ENCODE measurements at regions not wholly inside any gene's neighbourhood (a gene's known extent, or its start where the extent isn't known, plus 50 kb on each side); places are given as distances from the start of the nearest gene placed in this dataset.
A peak's percentile ranks its signal among the peaks of the same experiment; 100 is the strongest.

DNA sequence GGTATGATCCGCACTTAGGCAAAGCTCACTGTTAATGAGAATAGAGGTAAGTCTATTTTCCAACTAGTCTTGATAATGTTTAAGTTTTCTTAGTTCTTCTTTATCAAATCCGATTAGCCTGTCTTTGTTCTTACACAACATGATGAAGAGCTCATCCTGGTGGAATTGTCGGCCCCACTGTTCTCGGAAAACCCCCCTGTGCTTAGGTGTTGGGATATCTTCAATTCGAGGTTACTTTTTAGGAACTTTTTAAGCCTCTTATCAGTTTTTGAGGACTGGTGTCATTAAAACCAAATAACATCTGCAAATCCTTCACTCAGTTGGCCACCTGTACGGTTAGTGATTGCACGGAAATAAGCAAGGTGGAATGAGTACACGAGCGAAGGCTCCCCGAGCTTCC is 60.7 kb upstream of the KIF26B start:
- no TSS peak for BruUV-seq (replicated peaks)
- no peak overlapping the region for H3K4me3 ChIP-seq (ENCODE audit: low read depth, low read length)
- Mint-ChIP-seq H3K27me3 (ENCODE audit: insufficient read depth, unreplicated experiment) (no peaks in the 10 kb centered on the region), H3K27ac (ENCODE audit: unreplicated experiment) (no peak overlapping the region), H3K36me3 (ENCODE audit: insufficient read depth, unreplicated experiment) (no peaks in the 10 kb centered on the region), H3K4me1 (ENCODE audit: low read depth, unreplicated experiment) (no peaks in the 10 kb centered on the region), H3K4me3 (ENCODE audit: unreplicated experiment) (no peak overlapping the region), H3K9me3 (ENCODE audit: unreplicated experiment) (no peaks in the 10 kb centered on the region)
- no peak for DNase-seq
- no peak for TF ChIP-seq CTCF (IDR thresholded peaks at IDR 0.05; ENCODE audit: insufficient read depth in 1 of 2, low read depth in 1 of 2, low read length in 1 of 2, severe bottlenecking in 1 of 2, unreplicated experiment in 1 of 2)
- no peaks in the 10 kb centered on the region; the same call in 1 of the 2 replicates for H3K36me3 ChIP-seq (ENCODE audit: control insufficient read depth, insufficient read depth, low read length)
- H3K9me3 ChIP-seq: no peaks in the 10 kb centered on the region
- peaks cover 5% of the 10 kb centered on the region for H3K4me1 ChIP-seq
- ChIA-PET CTCF (no interaction called here), POLR2A (no interaction called here)
- intact Hi-C loops (cut with micrococcal nuclease; ENCODE audit: unreplicated experiment): no loop called here
- no peaks in the 10 kb centered on the region for H3K27me3 ChIP-seq (replicated peaks; ENCODE audit: control insufficient read depth, insufficient read depth, low read length)

- Mint-ChIP-seq H3K36me3 (ENCODE audit: insufficient read depth, unreplicated experiment) (no peaks in the 10 kb centered on the region), H3K27me3 (ENCODE audit: insufficient read depth, unreplicated experiment) (no peaks in the 10 kb centered on the region), H3K27ac (ENCODE audit: unreplicated experiment) (no peak overlapping the region), H3K9me3 (ENCODE audit: unreplicated experiment) (no peaks in the 10 kb centered on the region), H3K4me1 (ENCODE audit: low read depth, unreplicated experiment) (no peaks in the 10 kb centered on the region), H3K4me3 (ENCODE audit: unreplicated experiment) (no peak overlapping the region)
- H3K36me3 ChIP-seq (ENCODE audit: control insufficient read depth, insufficient read depth, low read length): no peaks in the 10 kb centered on the region; the same call in 1 of the 2 replicates
- peaks cover 5% of the 10 kb centered on the region for H3K4me1 ChIP-seq
- no peak overlapping the region for H3K4me3 ChIP-seq (ENCODE audit: low read depth, low read length)
- ChIA-PET CTCF (interaction anchor here (0.6 kb wide), 1 partner anchor 72 kb away, joined by 3 read pairs; no protein-coding TSS in a partner anchor), POLR2A (no interaction called here)
- TF ChIP-seq CTCF (IDR thresholded peaks at IDR 0.05; ENCODE audit: insufficient read depth in 1 of 2, low read depth in 1 of 2, low read length in 1 of 2, severe bottlenecking in 1 of 2, unreplicated experiment in 1 of 2): no peak
- no TSS peak for BruUV-seq (replicated peaks)
- DNase-seq: no peak
- intact Hi-C loops (cut with micrococcal nuclease; ENCODE audit: unreplicated experiment): no loop called here
- H3K27me3 ChIP-seq (replicated peaks; ENCODE audit: control insufficient read depth, insufficient read depth, low read length): no peaks in the 10 kb centered on the region
- no peaks in the 10 kb centered on the region for H3K9me3 ChIP-seq
These were observed 62.2 kb upstream of the KIF26B start for GRCh38 chr1:245092638-245092976.

- Histone ChIP-seq H3K4me3 (ENCODE audit: low read depth, low read length) (no peak overlapping the region), H3K4me1 (peaks cover 5% of the 10 kb centered on the region), H3K36me3 (ENCODE audit: control insufficient read depth, insufficient read depth, low read length) (no peaks in the 10 kb centered on the region; the same call in 1 of the 2 replicates), H3K27me3 (replicated peaks; ENCODE audit: control insufficient read depth, insufficient read depth, low read length) (no peaks in the 10 kb centered on the region), H3K9me3 (no peaks in the 10 kb centered on the region)
- Mint-ChIP-seq H3K36me3 (ENCODE audit: insufficient read depth, unreplicated experiment) (no peaks in the 10 kb centered on the region), H3K27me3 (ENCODE audit: insufficient read depth, unreplicated experiment) (no peaks in the 10 kb centered on the region), H3K27ac (ENCODE audit: unreplicated experiment) (no peak overlapping the region), H3K4me3 (ENCODE audit: unreplicated experiment) (no peak overlapping the region), H3K9me3 (ENCODE audit: unreplicated experiment) (no peaks in the 10 kb centered on the region), H3K4me1 (ENCODE audit: low read depth, unreplicated experiment) (no peaks in the 10 kb centered on the region)
- TF ChIP-seq CTCF (IDR thresholded peaks at IDR 0.05; ENCODE audit: insufficient read depth in 1 of 2, low read depth in 1 of 2, low read length in 1 of 2, severe bottlenecking in 1 of 2, unreplicated experiment in 1 of 2): no peak
- intact Hi-C loops (cut with micrococcal nuclease; ENCODE audit: unreplicated experiment): no loop called here
- POLR2A ChIA-PET: interaction anchor here (0.6 kb wide), 1 partner anchor 709 kb away, joined by 3 read pairs; no protein-coding TSS in a partner anchor
- DNase-seq: peak; percentile 13 to 40
- CTCF ChIA-PET: interaction anchor here (0.6 kb wide), 1 partner anchor 72 kb away, joined by 3 read pairs; no protein-coding TSS in a partner anchor
- BruUV-seq (replicated peaks): no TSS peak
These were observed 62.8 kb upstream of the KIF26B start for GRCh38 chr1:245091818-245092637.
